NAMALWA (cell line): ENCODE measurements at regions not wholly inside any gene's neighbourhood (a gene's known extent, or its start where the extent isn't known, plus 50 kb on each side); places are given as distances from the start of the nearest gene placed in this dataset.
"Not testable (repeated sequence)": the region's sequence is repeated elsewhere in the genome, so short reads cannot be mapped to it uniquely, and the experiment has no call there.

Source experiments
- DNase-seq: peaks from one replicate; pipeline ENCODE4 v3.0.0-alpha.2; 2015; ENCODE audit warnings: low spot score

DNA sequence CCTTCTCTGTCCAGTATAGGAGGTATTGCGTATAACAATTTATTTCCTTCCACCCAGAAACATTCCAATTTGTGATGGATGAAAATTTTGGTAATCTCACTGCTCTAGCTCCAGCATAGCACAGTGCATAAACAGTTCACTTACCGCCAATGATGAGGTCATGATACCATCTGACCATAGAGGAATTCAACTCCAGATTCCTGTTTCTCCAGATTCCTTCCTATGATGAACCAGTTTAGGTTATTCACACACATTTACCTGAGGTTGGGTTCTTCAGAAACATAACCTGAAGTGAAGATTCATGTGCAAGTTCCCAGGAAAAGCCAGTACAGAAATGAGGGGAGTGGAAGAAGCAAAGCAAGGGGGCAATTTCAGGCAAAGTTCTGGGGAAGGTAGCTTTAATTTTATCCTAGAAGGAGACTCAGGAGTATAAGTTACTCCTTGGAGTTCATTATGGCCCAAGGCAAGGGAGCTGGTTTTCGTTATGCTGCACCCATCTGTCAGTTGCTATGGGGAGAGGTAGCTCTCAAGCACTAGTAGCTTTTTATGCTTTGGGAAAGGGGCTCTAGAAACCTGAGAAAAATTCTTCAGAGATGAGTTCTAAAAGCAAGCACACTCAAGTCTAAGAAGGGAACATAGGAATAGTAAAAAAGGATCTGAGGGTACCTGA is 121.6 kb downstream of the CASP12 start:
- no peak for DNase-seq

DNA sequence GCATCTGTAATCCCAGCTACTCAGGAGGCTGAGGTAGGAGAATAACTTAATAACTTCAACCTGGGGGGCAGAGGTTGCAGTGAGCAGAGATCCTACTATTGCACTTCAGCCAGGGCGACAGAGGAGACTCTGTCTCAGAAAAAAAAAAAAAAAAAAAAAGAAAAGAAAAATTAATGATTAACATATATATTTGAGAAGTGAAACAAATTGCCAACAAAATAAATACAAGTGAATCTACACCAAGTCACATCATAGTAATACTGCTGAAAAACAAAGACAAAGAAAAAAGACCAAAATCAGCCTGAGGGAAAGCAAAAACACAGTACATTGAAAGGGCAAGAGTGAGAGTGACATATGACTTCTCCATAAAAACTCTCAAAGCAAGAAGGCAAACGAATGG is 123.7 kb downstream of the CASP12 start:
- DNase-seq = no peak

DNA sequence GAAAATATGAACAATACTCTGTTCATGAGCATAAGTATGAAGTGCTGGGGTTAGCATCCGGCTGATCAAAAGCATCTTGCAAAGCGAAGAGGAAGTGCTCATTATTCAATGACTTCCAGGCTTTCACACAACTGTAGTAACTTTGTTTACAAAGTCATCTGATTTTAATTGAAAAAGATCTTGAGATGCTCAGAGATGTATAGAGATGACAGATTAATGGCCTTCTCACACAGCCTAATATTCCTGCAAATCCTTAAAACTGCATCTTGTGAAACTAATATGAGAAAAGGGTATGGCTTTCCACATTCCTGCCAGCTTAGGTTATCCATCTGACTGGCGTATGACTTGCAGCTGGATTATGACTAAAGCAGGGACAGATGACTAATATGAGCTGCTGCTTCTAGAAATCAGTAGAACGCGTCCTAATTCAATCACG is 125.4 kb downstream of the CASP12 start:
- DNase-seq = no peak

DNA sequence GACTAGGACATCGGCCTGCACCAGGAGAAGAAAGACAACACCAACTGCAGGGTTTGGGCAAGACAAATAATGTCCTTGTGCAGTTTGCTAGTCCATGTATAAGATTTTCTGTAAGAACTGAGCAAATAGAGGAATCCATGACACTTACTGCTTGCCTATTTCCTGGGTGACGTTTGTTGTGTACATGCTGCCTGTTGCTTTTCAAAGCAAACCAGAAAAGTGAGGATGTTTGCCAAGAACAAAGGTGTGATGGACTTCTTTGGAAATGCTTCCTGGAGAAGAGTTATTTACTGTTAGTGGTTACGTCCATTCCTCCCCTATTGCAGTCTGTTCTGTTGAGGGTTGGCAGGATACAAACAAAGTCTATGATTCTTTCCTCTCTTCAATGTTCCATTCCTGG is 126.5 kb downstream of the CASP12 start:
- DNase-seq = no peak

DNA sequence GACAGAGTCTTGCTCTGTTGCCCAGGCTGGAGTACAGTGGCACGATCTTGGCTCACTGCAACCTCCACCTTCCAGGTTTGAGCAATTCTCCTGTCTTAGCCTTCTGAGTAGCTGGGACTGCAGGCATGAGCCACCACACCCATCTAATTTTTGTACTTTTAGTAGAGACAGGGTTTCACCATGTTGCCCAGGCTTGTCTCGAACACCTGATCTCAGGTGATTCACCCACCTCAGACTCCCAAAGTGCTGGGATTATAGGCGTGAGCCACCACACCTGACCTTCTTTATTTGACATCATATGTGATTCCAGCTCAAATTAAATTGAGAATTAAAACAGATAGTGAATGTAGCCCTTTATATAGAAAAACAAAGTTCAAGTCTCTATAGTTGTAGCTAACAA is 127.2 kb downstream of the CASP12 start:
- DNase-seq = not testable (repeated sequence)

DNA sequence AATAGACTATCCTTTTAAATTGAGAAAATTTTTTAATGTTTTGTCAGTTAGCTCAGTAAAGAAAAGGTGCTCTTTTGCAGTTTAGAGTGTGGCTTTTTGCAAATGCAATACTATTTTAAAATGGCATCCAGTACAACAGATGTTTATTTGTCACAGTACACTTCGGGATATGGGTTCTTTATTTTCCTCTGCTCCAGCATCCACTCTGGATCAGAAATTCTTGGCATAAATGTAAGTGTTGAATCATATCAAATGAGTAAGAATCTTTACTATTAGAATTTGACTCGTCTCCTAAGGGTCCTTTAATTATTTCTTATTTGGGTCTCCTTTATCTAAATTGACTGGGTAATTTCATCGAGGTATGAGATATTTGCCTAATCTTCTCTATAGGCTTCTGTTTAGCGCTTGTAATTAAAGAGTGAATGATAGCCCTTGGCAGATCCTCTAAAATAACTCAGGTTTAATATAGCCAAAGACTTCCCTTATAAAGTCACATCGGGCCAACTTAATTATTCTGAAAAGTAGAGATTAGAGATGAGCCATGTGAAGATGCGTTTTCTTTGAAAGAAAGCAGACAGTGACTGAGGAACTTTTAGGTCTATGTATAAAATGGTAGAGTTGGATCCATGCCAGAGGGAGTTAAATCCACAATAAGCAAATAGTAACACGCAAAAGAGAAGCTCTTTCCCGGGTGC is 132.7 kb downstream of the CASP12 start:
- DNase-seq = no peak

DNA sequence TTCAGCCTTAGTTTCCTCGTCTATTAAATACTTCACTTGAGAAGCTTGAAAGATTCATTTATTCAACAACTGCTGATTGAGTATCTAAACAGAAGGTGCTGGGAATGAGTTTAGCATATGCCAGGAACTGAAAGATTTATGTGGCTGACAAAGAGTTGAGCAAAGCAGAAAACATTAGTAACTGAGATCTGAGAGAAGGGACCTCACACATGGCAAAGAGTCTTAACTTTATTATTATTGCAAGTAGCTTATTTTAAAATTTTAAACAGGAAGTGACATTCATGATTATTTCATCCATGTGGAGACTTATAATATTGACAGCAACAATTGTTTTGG is 133.6 kb downstream of the CASP12 start:
- no peak for DNase-seq

DNA sequence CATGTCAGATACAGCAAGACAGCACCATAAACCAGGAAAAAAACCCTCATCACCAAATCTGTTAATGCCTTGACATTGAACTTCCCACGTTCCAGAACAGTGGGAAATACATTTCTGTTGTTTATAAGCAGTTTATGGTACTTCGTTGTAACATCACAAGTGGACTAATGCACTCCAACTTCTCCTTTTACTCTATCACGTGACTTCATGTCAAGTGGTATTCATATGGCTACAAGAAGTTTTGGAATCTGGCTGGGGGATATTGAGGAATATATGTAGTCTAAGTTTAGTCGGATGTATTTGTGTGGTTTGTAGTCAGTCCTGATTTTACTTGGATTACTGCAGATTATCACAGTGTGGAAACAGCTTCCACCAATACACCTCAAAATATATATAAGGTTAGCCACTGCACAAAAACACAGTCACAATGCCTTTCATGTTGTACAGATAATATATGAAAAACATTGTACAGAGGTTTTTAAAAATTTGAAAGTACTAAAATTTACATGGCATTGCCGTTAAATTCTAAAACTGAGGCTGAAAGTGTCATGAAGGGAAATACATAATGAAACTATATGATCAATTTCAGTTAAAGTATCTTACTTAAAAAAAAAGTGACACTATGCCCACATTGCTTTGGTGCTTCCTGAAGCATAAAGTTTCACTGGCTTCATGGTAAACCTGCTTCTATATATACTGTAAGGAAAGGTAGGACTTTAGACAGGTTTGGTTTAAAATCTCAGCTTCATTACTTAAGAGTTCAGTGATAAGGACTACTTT is 134.1 kb downstream of the CASP12 start:
- peak; percentile 3 for DNase-seq

DNA sequence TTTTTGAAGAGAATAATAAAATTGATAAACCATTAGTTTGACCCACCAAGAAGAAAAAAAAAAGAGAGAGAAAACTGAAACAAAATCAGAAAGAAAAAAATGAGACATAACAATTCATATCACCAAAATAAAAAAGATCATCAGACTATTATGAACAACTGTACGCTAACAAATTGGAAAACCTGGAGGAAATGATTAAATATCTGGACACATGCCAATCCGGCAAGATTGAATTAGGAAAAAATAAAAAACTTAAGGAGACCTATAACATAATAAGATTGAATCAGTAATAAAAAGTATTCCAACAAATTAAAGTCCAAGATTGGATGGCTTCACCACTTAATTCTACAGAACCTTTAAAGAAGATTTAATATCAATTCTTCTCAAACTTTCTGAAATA is 136.7 kb downstream of the CASP12 start:
- DNase-seq = no peak

DNA sequence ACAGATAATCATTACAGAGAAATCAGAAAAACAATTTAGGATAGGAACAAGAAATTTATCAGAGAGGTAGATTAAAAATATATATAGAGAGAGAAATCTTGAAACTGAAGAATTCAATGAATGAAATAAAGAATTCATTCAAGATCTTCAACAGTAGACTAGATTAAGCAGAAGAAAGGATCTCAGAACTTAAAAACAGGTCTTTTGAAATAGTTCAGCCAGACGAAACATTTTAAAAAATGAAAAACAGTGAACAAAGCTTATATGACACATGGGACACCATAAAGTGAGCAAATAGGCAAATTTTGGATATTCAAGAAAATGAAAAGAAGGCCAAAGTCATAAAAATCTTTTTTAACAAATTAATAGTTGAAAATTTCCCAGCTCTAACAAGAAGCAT is 138.8 kb downstream of the CASP12 start:
- DNase-seq = no peak

DNA sequence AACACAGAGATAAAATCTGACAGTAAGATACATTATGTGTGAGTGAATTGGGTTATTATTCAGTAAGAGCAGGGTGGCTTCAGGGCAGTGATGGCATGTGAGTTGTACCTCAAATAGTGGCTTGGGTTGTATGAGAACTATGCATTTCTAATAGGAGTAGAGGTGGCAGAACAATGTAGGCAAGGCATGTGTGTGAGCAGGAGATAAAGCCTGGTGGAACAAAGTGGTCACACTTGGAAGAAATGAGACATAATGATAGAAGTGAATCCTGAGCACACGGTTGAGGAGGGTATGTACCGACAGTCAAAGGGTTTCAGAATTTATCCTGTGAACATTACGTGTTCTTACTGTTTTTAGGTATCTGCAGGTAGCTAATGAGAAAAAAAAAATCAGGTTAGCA is 159.3 kb downstream of the CASP12 start:
- no peak for DNase-seq

DNA sequence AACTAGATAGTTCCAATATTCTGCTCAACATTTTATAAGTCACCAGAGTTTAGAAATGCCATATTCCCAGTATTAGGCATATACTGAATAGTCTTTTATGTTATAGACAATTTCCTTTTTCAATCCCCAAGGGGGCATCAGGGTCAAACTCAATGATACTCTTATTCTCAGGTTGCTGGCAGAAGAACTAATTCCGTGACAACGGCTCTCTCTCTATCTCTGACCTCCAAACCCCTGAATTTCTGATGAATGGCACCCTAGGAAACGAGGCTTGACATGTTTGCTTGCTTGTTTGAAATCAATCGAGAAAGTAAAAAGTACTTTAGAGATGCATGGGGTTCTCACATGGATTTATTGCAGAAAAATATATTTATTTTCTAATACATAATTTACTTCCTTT is 160.1 kb downstream of the CASP12 start:
- no peak for DNase-seq

DNA sequence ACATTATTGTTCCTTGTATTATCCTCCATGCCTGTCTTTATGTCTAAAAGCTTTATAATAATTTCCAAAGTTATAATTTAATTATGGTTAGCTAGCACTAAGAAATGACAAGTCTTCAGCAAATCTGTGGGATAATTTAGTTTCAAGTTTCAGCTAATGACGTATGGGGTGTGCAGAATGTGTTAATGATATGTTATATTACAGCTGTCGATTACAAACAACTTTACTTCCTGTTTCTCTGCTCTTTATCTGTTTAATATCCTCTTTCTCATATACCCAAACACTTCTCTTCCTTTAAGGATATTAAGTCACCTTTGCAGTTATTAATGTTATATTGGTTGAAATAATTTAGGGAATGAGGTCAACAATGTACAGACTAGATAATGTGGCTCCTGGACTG is 161.8 kb downstream of the CASP12 start:
- peak; percentile 2 for DNase-seq

DNA sequence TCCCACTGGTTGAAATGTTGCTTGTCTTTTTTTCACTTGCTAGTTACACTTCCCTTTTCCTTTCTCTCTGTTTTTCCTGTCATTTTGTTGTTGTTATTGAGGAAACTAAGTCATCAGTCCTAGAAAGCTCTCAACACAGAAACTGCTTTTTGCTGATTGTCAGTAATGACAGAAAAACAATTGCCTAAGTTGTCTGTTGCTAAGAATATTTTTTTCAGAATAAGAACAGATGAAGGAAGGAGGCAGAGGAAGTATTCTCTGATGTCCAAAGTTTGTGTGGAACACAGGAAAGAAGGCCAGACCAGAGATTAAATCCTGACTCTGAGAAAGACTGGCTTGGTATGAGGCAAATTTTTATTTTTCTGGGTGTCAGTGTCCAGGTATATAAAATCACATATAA is 163.3 kb downstream of the CASP12 start:
- DNase-seq = no peak

DNA sequence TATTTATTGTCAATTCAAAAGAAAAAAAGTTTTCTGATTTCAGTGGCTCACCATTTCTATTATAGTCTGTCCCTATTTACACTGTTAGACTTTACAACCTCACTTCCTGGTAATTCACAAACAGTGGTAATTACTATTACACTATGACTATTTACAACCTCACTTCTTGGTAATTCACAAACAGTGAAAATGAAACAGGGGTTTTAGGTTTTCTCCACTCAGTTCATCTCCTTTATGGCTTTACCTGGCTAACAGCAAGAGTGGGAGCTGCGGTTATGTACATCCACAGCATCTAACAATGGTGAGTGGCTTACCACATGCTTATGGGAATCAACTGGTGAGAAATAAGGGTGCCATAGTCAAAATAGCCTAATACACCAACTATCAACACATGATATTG is 166.4 kb downstream of the CASP12 start:
- DNase-seq = no peak

DNA sequence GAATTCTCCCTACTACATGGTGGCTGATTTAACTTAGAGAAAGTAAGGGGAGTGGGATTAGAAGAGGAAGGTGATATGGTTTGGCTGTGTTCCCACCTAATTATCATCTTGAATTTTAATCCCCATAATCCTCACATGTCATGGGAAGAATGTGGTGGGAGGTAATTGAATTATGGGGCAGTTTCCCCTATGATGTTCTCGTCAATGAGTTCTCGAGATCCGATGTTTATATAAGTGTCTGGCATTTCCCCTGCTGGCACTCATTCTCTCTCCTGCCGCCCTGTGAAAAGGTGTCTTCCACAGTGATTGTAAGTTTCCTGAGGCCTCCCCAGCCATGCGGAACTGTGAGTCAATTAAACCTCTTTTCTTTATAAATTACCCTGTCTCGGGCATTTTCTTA is 169.3 kb downstream of the CASP12 start:
- DNase-seq = no peak

DNA sequence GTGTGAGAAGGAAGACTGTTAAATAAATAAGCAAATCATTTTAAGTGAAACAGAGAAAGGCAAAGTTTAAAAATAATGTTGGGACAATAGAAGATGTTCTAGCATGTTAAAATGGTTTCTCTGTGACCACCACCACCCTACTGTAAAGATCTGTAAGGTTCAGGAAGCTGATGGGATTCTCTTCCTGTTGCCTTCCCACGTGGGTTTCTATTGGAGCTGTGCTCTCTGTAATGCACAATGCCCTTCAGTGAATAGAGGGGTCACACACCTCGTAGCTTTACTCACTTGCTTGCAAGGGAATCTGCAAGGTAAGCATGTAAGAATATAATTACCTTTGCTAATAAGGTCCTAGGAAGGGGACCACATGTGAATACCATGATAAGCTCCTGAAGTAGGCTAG is 170.5 kb downstream of the CASP12 start:
- no peak for DNase-seq

DNA sequence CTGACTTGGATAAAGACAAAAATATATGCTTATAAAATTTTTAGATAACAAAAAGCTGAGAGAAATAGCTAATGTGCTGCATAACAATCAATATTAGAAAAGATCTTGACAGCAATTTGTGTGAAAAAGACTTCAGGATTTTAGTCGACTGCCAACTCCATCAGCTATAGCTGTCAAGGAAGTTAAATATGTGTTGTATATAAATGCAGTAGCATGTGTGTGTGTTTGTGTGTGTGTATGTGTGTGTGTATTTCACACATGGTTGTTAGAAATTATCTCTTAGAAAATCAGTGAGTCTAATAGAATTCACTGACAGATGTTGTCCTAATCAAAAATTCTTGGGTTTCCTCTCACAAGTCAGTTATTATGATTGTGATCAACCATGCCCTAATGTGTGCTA is 171.2 kb downstream of the CASP12 start:
- no peak for DNase-seq

DNA sequence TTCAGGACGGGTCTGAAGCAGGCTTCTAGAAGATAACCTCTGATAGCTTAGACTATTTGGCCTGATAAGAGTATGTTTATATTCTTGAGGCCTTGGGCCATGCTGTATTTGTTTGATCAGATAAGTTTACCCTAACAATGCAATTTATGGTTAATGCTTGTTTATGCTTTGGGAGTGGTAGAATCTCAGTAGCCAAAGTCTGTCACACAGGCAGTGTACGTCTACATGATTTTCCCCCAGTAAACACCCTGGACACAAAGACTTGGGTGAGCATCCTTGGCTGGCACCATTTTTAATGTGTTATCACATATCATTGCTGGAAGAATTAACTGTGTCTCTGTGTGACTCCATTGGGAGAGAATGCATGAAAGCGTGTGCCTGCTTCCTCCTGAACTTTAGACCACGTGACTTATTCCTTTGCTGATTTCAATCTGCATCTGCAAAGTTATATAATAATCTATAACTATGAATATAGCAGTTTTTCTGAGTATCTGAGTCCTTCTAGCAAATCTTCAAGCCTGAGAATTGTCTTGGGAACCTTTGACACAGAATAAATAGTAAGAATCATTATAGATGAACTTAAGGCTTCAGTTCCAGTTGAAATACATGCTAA is 172.4 kb downstream of the CASP12 start:
- DNase-seq = no peak

DNA sequence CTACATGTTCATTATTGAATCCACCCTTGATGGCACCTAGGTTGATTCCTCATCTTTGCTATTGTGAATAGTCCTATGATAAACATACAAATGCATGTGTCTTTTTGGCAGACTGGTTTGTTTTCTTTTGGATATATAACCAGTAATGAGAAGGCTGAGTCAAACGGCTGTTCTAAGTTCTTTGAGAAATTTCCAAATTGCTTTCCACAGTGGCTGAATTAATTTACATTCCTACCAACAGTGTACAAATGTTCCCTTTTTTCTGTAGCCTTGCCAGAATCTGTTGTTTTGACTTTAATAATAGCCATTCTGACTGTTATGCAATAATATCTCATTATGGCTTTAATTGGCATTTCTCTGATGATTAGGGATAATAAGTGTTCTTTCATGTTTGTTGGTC is 184.9 kb downstream of the CASP12 start:
- no peak for DNase-seq

DNA sequence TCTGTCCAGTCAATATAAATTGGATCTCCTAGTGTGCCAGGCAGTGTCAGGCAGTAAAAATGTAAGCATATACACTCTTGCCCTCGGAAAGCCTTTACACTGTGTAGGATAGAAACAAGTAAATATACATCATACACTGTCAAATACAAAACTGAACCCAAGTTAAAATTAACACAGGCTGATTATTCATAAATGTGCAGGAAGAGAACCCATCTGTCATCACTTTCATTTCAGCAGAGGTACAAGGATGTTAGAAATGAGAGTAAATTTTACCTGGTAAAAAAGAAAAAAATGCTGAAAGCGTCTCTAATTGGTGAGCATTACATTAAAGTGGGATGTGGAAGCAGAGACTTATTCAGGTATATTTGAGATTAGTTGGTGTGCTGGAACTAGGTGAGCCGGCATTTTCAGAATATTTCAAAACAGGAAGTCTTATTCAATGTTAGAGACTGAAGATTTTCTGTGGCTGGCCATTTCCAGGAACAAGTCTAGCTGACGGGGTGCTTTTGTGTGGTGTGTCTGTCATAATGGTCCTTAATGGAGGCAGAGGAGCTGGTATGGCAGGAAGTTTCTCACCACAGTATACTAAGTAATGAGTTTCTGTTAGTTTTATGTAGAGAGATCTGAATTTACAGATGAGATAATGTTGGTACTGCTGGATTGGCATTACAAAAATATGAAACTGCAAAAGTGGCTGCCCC is 192.6 kb downstream of the CASP12 start:
- peak; percentile 62 for DNase-seq

DNA sequence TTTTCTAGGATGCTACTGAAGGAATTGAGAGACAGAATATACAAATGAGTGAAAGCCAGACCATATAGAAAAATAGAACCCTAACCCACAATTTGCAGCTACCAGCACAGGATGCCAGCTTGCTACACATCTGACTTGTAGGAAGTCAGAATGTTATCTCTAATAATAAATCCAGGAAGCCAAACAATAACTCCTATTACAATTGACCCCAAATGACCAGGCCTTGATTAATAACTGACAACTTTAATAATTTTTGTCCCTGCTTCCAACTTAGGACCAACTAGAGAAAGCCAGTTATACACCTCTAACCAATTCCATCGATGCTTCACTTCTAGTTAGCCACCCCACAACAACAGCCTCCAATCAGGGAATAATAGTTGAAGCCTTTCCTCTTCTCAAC is 193.4 kb downstream of the CASP12 start:
- no peak for DNase-seq
